Cardiac muscle cell (in vitro differentiated cells and primary cell): ENCODE measurements at regions not wholly inside any gene's neighbourhood (a gene's known extent, or its start where the extent isn't known, plus 50 kb on each side); places are given as distances from the start of the nearest gene placed in this dataset.
A peak's percentile ranks its signal among the peaks of the same experiment; 100 is the strongest.

Experiments
- DNase-seq, 2 donors: peaks; one replicate each; pipeline versions ENCODE4 v3.0.0 to v3.0.0-alpha.2; 2010 to 2017; ENCODE audit warnings: low read depth in 1 of 2, low spot score in 1 of 2
- H3K27ac ChIP-seq: fragments of 200-600 bp; sonication (generic); 2 replicates; pipeline ENCODE4 v1.5.1; 2016
- H3K27me3 ChIP-seq: fragments of 200-600 bp; sonication (generic); 2 replicates; pipeline ENCODE4 v1.6.0; 2016; ENCODE audit warnings: control low read depth
- H3K36me3 ChIP-seq: fragments of 200-600 bp; sonication (generic); 2 replicates; pipeline ENCODE4 v1.5.1; 2016; ENCODE audit warnings: control low read depth
- H3K4me1 ChIP-seq: fragments of 200-600 bp; sonication (generic); 2 replicates; pipeline ENCODE4 v1.8.1; 2017; ENCODE audit warnings: low read depth, mild to moderate bottlenecking, mixed run types
- H3K4me3 ChIP-seq: fragments of 200-600 bp; sonication (generic); 2 replicates; pipeline ENCODE4 v1.5.1; 2016; ENCODE audit warnings: mild to moderate bottlenecking
- H3K9me3 ChIP-seq: fragments of 200-600 bp; sonication (generic); 2 replicates; pipeline ENCODE4 v1.5.1; 2017; ENCODE audit warnings: low read depth, mild to moderate bottlenecking, control low read depth
- TF ChIP-seq, protein P1 (sequence below): IDR thresholded peaks from 2 replicates; pipeline ENCODE4 v1.5.1; 2012; ENCODE audit warnings: low read depth, mild to moderate bottlenecking, low read length

DNA sequence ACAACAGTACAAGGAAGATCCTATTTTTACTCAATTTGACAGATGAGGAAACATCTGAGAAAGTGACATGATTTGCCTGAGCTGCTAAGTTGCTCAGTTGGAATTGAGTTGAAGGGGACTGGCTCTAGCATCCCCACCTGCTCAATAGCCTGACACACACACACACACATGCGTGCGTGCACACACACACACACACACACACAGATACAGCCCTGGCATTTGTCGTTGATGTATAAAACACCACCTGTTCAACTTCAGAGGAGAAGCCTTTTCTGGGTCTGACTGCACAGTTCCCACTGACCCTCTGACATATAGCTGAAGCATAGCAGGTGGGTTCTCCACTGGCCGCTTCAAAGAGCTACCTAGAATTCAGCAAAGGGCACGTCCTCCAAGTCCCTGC is 1045.9 kb downstream of the VRK1 start:
- no peak for DNase-seq
- peaks cover 4% of the 10 kb centered on the region for H3K27me3 ChIP-seq
- H3K27ac ChIP-seq = no peak overlapping the region
- no peaks in the 10 kb centered on the region for H3K4me1 ChIP-seq
- H3K9me3 ChIP-seq = no peaks in the 10 kb centered on the region
- TF ChIP-seq, protein P1, sequence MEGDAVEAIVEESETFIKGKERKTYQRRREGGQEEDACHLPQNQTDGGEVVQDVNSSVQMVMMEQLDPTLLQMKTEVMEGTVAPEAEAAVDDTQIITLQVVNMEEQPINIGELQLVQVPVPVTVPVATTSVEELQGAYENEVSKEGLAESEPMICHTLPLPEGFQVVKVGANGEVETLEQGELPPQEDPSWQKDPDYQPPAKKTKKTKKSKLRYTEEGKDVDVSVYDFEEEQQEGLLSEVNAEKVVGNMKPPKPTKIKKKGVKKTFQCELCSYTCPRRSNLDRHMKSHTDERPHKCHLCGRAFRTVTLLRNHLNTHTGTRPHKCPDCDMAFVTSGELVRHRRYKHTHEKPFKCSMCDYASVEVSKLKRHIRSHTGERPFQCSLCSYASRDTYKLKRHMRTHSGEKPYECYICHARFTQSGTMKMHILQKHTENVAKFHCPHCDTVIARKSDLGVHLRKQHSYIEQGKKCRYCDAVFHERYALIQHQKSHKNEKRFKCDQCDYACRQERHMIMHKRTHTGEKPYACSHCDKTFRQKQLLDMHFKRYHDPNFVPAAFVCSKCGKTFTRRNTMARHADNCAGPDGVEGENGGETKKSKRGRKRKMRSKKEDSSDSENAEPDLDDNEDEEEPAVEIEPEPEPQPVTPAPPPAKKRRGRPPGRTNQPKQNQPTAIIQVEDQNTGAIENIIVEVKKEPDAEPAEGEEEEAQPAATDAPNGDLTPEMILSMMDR = no peak
- no peaks in the 10 kb centered on the region for H3K36me3 ChIP-seq
- no peak overlapping the region for H3K4me3 ChIP-seq

DNA sequence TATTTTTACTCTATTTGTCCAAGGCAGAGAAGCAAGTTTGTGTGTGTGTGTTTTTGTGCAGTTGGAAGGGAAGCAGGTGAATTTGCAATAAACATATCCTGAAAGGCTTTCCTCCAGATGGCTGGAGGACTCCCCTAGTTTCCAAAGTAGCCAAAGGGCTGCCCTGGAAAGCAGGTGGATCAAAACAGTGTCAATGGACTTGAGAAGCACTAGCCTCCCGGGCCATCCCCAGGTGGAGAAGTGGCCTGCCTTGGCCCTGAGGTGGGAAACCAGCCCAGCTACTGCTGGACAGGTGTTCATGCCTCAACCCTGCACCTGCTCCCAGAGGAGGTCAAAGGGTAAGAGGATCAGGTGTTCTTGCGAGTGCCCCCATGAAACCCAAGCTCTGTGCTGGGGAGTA is 1046.9 kb downstream of the VRK1 start:
- H3K4me3 ChIP-seq = no peak overlapping the region
- H3K4me1 ChIP-seq = peaks cover 6% of the 10 kb centered on the region
- DNase-seq = no peak
- H3K9me3 ChIP-seq = no peaks in the 10 kb centered on the region
- peaks cover 4% of the 10 kb centered on the region for H3K27me3 ChIP-seq
- H3K27ac ChIP-seq = no peak overlapping the region
- H3K36me3 ChIP-seq = no peaks in the 10 kb centered on the region
- TF ChIP-seq, protein P1 = no peak

DNA sequence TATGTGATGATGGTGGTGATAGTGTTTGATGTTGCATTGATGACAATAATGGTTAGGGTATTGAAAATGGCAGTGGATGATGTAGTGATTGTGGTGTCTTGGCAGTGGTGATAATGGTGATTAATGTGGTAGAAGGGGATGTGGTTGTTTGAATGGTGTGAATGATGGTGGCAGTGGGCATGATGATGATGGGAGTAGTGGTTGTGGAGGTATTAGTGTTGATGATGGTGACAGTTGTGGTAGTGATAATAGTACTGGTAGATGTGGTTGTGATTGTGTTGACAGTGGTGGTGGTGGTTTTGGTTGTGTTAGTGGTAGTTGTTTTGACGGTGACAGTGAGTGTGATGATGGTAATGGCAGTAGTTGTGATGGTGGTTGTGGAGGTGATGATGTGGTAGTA is 1049.0 kb downstream of the VRK1 start:
- Histone ChIP-seq H3K4me1 (peaks cover 6% of the 10 kb centered on the region), H3K27me3 (peaks cover 4% of the 10 kb centered on the region), H3K9me3 (no peaks in the 10 kb centered on the region), H3K36me3 (no peaks in the 10 kb centered on the region), H3K4me3 (no peak overlapping the region), H3K27ac (no peak overlapping the region)
- TF ChIP-seq, protein P1 = no peak
- DNase-seq = no peak

DNA sequence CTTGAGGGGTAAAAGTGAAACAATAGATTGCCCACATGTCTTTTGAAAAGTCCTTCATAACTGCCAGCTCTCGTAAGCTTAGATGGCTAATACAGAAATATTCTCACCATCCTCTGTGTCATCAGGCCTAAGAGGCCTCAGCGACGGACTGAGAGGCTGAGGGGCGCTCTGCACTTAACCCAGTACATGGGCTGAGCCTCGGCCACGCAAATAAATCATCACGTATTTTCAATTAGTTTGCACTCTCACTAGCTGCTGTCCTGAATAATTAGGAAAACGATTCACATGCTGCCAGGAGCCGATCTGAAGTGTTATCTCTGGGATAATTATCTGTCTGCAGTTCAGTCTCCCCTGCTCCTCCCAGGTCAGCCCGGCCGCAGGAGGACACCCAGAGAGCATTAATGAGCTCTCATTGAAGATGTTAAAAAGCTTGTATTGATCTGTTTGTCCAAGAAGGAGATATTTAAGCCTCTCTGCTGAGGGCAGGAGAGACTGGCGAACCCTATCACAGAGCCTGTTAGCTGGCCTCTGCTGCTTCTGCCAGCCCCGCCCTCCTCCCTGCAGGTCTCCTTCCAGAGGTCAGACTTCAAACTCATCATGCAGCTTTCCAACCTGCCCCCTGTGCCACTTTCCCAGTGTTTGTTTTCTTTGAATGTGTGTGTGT is 1051.3 kb downstream of the VRK1 start:
- TF ChIP-seq, protein P1 = no peak
- no peaks in the 10 kb centered on the region for H3K27me3 ChIP-seq

DNA sequence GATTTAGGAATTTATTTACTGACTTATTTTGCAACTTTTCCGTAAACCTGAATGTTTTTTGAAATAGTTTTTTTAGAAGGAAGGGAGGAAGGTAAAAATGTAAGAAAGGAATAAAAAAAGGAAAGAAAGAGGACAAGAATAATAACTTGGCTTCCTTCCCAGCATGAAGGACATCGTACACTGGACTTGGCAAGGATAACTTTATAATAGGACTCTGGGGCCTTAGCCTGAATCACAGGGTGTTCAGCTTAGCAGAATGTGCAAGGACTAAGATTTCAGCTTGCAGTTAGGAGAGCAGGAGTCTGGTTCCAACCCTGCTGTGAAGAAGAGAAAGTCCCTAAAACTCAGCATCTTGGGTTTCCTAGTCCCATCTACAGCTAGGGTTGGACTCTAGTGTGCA is 1053.3 kb downstream of the VRK1 start:
- DNase-seq = no peak
- Histone ChIP-seq H3K27me3 (no peaks in the 10 kb centered on the region), H3K4me3 (no peak overlapping the region), H3K9me3 (no peaks in the 10 kb centered on the region), H3K4me1 (peaks cover 6% of the 10 kb centered on the region), H3K27ac (no peak overlapping the region), H3K36me3 (no peaks in the 10 kb centered on the region)
- TF ChIP-seq, protein P1 = no peak

More for the DNA sequence above, 1051.3 kb downstream of the VRK1 start:
- H3K4me1 ChIP-seq = peaks cover 6% of the 10 kb centered on the region
- no peak overlapping the region for H3K4me3 ChIP-seq
- no peak overlapping the region for H3K27ac ChIP-seq
- no peaks in the 10 kb centered on the region for H3K9me3 ChIP-seq
- no peaks in the 10 kb centered on the region for H3K36me3 ChIP-seq
- peak in 1 of 2 donors; percentile 33 for DNase-seq
